GM19238 (cell line): ENCODE measurements at regions not wholly inside any gene's neighbourhood (a gene's known extent, or its start where the extent isn't known, plus 50 kb on each side); places are given as distances from the start of the nearest gene placed in this dataset.
"Not testable (repeated sequence)": the region's sequence is repeated elsewhere in the genome, so short reads cannot be mapped to it uniquely, and the experiment has no call there.

Experiments
- DNase-seq: peaks from one replicate; pipeline ENCODE4 v3.0.0; 2011; ENCODE audit warnings: low spot score; ENCODE audit not compliant: insufficient read length

DNA sequence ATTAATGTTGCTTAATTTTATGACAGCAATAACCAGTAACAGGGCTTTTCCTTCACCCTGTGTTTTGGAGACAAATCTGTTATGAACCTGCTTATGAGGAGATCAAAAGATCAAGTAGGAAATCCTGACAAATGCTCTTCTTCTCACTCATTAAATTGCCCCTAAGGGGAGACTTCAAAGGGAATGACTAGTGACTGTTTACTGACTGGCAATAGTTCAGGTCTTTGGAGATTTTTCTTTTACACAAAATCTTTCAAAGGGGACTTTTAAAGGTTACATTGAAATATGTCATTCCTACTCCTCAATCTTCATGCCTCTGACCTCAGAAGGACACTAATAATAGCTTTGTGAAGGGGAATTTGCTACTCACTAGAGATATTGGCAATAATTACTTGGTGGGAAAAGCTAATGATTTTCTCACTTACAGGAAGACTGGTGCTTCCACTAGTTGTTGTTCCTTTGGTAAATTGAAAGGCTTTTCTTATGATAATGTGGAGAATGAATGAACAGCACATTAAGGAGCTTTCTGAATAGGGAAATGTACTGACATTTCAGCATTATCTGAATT, 292.9 kb upstream of the CA10 start:
- no peak for DNase-seq

DNA sequence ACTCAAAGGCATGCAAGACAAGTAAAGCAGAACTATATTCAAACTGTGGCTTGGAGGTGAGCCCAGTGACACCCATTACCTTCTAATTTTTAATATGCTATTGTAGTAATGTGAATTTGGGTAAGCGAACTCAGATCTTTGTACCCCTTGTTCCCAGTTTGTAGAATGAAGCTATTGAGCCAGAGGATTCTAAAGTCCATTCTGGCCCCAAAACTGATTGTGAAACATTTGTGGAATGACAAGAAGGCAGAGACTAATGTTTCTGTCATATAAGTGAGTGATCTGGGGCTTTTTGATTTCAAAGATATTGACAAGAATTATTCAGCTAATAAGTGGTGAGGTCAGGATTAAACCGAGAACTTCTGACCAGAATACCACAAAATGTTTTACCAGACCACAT, 283.8 kb upstream of the CA10 start:
- DNase-seq, result no peak

DNA sequence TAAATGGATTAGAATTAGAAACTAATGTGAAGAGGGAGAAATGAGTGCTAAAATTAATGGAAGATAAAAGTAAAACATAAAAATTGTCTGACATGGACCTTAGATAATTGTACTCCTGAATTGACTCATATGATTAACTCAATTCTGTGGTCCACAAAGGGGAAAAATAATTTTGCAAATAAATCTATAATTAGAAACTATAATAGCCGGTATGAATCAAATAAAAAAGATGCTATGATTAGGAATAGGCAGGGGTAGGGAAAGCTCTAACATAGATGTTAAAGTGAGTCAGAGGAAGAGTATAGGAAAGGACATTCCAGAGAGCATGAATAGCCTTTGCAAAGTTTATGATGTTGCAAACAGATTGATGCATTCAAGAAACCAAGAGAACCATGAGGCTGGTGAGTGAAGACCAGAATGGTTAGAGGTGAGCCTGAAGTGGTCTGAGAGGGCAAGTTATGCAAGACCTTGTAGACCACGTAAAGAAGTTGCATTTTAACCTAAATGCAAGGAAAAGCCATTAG, 262.1 kb upstream of the CA10 start:
- no peak for DNase-seq

DNA sequence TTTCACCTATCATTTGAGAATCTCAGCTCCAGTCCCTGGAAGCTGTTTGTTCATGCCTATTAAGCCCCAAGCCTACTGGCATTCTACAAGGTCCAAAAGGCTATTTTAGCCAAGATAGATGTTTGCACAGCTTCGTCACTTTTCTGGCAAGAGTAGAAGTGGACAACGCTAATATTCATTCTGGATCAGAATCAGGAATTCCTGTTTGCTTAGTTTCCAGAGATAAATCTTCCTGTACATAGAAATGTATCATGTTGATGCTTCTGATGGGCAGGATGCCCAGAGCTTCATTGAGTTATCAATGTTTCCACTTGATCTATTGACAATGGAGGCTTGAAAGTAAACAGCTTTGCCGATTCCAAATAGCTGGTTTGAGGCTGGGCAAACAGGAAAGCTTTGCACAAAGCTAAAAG, 260.7 kb upstream of the CA10 start:
- DNase-seq, result no peak

DNA sequence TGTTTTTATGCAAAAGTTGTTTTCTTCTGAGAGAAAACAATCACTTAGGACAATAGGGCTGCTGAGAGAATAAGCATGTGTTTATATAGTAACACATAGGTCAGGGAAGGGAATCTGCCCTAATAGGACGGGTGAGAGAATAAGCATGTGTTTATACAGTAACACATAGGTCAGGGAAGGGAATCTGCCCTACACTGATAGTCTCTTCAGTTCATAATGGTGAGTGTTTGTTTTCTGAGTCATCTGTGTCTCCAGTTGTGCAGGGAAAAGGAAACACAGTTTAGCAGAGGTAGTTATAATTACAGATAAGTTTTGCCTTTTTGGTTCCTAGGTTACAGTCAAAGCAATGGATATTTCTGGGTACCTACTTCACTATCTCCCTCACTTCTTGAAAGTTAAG, 252.3 kb upstream of the CA10 start:
- no peak for DNase-seq

- not testable (repeated sequence) for DNase-seq
These were observed 250.7 kb upstream of the CA10 start for GRCh38 chr17:52409222-52409621.

DNA sequence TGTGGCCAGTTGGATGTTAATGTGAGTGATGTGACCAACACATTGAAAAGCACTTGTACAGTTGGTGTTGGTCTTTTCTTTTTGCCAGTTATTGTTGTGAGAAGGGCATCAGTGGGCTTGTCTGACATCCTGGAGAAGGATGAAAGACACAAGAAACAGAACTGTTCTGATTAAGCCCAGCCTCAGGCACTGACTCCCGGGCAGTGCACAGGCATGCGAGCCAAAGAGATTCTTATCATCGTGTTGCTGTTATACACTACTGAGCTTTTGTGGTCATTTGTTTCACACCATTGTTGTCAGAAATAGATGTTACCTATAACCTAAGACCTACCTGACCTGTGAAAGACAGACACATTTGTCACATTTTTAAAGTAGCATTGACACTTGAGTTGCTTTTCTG, 236.8 kb upstream of the CA10 start:
- no peak for DNase-seq

DNA sequence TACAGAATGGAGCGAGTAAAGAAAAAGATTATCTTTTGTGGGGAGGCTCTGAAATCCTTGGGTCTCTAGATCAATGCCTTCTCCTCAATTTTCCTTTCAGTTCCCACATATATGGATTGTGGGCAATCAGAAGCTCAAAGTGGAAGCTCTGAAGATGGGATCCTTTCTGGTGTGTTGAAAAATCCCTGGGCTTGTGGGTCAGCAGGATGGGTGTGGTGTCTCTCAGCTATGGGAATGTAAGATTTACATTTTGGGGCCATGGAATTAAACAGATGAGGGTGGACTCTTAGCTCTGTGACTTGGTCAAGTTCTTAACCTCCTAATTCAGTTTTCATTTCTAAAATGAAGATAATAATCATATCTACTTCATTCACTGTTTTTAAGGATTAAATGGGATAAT, 231.9 kb upstream of the CA10 start:
- no peak for DNase-seq

DNA sequence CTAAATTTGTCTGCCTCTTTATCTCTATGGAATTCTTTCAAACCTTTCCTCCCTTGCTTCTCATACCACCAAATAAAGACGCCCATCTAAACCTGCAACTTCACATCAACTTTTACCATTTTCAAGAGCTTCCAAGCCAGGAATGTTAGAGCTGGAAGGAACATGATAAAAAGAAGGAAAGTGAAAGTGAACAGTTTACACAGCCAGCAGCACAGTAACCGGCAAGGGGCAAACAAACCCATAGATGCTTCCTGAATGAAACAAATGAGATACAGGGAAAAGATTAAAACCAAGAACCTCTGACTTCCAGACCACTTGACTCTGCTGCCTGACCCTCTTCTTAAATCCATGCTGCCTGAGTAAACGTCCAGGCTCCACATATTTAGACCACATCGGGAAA, 231.1 kb upstream of the CA10 start:
- DNase-seq, result no peak

DNA sequence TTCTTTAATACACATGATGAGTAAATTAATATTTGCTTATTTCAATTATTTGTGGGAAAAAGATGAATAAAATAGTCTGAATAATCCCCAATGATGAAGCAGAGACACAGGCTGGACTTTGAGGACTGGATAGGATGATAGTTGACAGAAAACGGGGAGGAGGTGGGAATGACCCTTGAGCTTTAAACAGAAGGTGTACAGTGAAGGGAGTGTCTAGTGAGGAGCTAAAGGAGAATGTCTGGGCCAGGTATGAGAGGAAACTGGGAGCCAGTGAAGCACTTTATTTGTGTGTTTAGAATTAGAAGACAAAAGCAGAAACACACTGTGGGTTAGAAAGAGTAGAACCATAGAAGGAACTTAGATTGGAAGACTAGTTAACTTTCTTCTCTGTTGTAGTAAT, 230.4 kb upstream of the CA10 start:
- no peak for DNase-seq

DNA sequence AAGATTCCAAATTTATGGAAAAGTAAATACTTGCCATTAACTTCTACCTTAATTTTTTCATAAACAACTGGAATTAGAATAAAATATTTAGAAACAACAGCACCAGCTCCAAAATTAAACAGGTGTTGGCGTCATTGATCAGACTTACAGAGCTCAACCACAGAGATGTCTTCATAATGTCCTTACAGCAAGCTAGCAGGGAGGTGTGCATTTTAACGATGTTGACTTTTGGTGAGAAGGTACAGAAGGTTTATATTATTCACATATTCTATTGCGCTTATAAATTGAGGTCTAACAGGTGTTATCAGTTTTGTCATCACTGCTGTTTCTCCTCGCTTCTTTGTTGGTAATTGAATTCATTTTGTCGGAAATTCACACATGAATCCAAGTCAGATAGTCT, 226.2 kb upstream of the CA10 start:
- DNase-seq, result no peak

- DNase-seq, result peak; percentile 3
These were observed 225.1 kb upstream of the CA10 start for GRCh38 chr17:52383493-52384100.

GRCh38 chr17:52378860-52379259, 220.3 kb upstream of the CA10 start:
- DNase-seq, result no peak

- DNase-seq, result no peak
These were observed 217.6 kb upstream of the CA10 start for GRCh38 chr17:52376137-52376536.

DNA sequence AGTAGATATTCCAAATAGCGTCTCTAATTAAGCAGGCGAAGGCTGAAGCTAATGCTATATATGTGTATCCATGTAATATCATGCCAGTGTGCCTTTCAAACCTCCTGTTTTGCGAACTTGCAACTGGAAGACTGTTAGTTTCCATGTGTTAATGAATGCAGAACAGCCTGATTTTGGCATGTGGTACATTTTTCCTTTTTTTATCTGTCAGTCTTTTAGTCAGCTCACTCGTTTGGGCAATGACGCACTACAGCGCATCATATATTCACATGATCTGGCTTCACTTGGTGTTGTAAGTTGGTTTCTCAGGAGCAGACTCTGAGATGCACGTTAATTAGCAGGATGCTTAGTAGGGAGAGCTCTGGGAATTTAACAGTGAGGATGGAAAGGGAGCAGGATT, 210.4 kb upstream of the CA10 start:
- no peak for DNase-seq

DNA sequence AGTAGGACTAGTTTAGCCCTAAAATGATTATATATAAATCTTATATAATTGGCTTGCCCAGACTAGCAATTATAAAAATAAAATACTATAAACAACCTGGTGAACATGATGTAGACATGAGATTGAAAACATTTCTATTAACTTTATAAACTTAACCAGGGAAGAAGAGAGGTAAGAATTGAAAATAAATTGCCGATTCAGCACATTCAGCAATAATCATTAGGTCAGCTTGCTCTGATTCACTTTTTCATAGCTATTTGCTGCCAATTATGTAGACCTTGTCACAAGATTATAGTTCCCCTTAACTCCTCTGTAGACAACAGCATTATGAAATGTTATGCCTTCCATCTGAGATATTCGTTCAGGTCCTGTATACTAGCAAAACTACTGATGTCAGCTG, 199.3 kb upstream of the CA10 start:
- DNase-seq, result no peak

GRCh38 chr17:52336796-52337195, 178.3 kb upstream of the CA10 start:
- DNase-seq, result no peak

GRCh38 chr17:52306314-52306713, 147.8 kb upstream of the CA10 start:
- DNase-seq, result no peak

DNA sequence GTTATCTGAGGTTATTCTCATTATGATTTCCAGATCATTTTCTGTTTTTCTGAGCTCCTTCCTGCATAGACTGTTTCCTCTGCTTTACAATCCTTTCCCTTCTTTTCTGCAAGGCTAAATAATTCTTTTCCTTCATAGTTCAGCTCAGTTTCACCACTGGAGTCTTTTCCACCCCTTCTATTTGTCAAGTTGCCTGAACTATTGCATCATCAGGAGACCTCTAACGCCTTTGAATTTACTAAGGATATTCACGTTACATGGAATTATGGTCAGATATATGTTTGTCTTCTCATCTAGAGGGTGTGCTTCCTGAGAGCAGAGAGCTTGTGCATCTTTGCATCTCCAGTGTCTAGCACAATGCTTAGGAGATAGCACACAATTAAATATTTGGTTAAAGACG, 140.4 kb upstream of the CA10 start:
- no peak for DNase-seq

GRCh38 chr17:52297230-52298010, 138.9 kb upstream of the CA10 start:
- DNase-seq, result no peak

DNA sequence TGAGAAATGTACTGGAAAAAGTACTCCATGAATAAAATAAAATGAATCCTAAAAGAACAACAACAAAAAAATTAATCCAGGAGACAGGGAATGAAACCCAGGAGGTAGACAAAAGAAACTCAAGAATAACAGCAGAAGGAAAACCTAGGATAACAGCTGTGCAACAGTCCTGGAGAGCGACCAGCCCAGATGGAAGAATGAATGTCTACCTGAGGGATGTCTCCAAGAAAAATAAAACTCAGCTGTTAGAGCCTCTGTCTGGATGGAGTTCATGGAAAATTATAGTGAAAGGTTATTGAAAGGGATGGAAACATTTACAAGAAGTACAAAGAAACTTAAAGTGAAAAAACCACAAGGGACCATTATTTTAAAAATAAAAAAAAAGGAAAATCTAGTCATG, 135.8 kb upstream of the CA10 start:
- DNase-seq, result no peak

GRCh38 chr17:52287611-52288010, 129.1 kb upstream of the CA10 start:
- DNase-seq, result no peak

- DNase-seq, result no peak
These were observed 125.4 kb upstream of the CA10 start for GRCh38 chr17:52283872-52284271.
